ENCODE measurements at regions not wholly inside any gene's neighbourhood (a gene's known extent, or its start where the extent isn't known, plus 50 kb on each side); places are given as distances from the start of the nearest gene placed in this dataset.
"Not testable (repeated sequence)": the region's sequence is repeated elsewhere in the genome, so short reads cannot be mapped to it uniquely, and the experiment has no call there.

DNA sequence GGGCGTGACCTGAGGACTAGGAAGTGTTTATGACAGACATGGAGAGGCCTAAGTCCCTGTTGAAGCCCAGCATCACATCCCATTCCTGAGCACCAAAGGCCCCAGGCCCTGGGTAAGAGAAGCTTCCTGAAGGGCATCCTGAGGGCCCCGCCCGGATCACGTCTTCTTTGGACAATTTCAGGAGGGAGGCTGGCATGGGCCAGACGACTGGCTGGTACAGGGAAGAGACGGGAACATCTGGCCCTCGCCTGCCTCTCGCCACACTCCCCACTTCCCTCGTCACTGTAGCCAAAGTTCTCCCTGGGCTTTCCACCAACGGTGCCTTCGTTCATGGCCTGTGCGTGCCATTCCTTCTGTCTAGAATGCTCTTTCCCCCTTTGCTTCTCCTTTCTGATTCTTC, 128.1 kb downstream of the LRRC37A3 start:
- not testable (repeated sequence) for H3K9me3 Mint-ChIP-seq (ENCODE audit: low read depth); H3K27ac Mint-ChIP-seq (ENCODE audit: unreplicated experiment); H3K36me3 Mint-ChIP-seq (ENCODE audit: low read depth); H3K4me3 Mint-ChIP-seq (ENCODE audit: unreplicated experiment); DNase-seq (ENCODE audit: low spot score); H3K27me3 Mint-ChIP-seq (ENCODE audit: low read depth)
- peaks cover 10% of the 10 kb centered on the region for H3K4me1 Mint-ChIP-seq (ENCODE audit: low read depth)

DNA sequence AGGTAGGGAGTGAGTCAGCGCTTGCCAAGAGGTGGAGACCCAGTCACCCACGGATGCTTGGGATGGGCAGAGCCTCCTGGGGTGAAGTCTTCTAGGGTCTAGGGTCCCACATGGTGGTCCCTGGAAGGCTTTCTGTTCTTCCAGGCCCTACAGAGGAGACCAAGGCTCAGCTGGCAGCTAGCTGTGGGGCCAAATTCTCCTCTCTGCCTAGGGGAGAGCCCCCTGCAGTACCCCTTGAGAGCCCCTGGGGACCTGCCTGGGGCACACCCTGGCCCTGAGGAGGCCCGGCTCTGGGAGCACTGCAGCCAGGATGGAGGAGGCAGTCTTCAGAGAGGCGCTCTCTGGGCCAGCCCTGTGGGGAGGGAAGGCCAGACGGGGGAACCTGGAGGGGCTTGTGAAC, 128.6 kb upstream of the SMURF2 start:
- H3K4me1 Mint-ChIP-seq (ENCODE audit: low read depth): peaks cover 10% of the 10 kb centered on the region
- not testable (repeated sequence) for H3K4me3 Mint-ChIP-seq (ENCODE audit: unreplicated experiment); H3K27ac Mint-ChIP-seq (ENCODE audit: unreplicated experiment); DNase-seq (ENCODE audit: low spot score); H3K36me3 Mint-ChIP-seq (ENCODE audit: low read depth); H3K27me3 Mint-ChIP-seq (ENCODE audit: low read depth); H3K9me3 Mint-ChIP-seq (ENCODE audit: low read depth)

DNA sequence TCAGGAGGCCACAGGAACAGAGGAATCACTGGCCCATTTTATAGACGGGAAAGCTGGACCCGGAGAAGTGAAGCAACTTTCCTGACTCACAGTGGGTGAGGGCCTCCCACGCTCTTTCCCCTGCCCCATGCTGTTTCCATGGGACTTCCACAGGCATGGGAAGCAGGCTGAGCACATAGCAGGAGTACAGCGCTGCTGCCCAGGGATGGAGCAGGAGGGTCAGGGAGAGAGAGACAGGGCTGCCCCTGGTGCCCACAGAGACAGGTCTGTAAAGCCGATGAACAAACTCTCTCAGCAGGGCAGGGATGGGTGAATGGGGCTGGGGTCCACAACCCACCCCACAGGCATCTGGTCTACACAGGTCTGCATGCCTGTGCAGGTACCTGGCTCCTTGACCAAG, 128.1 kb upstream of the SMURF2 start:
- not testable (repeated sequence) for H3K36me3 Mint-ChIP-seq (ENCODE audit: low read depth); H3K4me3 Mint-ChIP-seq (ENCODE audit: unreplicated experiment); H3K27me3 Mint-ChIP-seq (ENCODE audit: low read depth); DNase-seq (ENCODE audit: low spot score); H3K9me3 Mint-ChIP-seq (ENCODE audit: low read depth); H3K27ac Mint-ChIP-seq (ENCODE audit: unreplicated experiment)
- peaks cover 10% of the 10 kb centered on the region for H3K4me1 Mint-ChIP-seq (ENCODE audit: low read depth)

DNA sequence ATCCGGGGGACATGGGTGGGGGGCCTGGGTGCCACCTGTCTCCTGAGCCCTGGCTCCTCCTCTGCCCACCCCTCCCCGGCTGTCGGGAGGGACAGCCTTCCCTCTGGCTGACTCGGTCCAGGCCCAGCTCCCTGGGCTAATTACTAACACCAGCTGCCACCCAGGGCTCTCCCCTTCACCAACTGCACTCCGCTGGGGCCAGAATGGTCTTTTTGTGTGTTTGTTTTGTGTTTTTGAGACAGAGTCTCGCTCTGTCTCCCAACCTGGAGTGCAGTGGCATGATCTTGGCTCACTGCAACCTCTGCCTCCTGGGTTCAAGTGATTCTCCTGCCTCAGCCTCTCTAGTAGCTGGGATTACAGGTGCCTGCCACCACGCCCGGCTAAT, 126.9 kb upstream of the SMURF2 start:
- DNase-seq (ENCODE audit: low spot score); H3K27ac Mint-ChIP-seq (ENCODE audit: unreplicated experiment): not testable (repeated sequence)

DNA sequence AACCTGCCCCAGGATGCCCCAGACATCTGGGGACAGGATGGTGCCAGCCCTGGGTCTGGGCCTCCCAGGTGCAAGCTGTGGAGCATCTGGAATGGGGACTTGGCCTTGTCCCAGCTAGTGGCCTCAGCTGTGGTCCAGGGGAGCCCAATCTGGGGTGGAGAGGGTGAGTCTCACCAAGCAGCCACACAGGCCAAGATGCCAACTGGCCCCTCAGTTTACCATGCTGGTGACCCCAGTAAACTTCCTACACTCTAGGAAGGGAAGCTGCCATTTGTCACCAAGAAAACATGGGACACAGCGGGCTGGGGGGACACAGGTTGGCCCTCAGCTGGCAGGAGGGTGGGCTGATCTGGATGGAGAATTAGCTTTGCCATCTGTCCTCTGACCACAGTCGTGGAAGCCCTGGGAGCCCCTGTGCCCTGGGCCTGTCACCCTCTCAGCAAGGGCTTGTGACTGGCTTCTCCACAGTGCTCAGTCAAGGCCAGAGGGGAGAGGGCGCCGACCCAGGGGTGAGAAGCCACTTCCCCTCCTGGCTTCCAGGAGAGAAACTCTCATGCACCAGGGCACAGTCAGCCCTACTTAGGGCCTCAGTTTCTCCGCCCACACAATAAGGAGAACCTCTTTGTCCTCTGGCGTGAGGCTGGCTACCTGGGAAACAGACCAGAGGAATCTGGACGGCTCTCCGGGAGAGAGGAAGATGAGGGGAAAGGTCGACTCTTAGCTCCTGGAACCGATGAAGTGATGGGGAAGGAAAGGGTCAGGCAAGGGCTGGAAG, 126.4 kb upstream of the SMURF2 start:
- no peak overlapping the region for H3K4me3 Mint-ChIP-seq (ENCODE audit: unreplicated experiment)
- H3K4me1 Mint-ChIP-seq (ENCODE audit: low read depth): peaks cover 7% of the 10 kb centered on the region
- peak; percentile 47 for DNase-seq (ENCODE audit: low spot score)
- no peaks in the 10 kb centered on the region for H3K27me3 Mint-ChIP-seq (ENCODE audit: low read depth)
- no peak overlapping the region for H3K27ac Mint-ChIP-seq (ENCODE audit: unreplicated experiment)
- TF ChIP-seq, protein P1, sequence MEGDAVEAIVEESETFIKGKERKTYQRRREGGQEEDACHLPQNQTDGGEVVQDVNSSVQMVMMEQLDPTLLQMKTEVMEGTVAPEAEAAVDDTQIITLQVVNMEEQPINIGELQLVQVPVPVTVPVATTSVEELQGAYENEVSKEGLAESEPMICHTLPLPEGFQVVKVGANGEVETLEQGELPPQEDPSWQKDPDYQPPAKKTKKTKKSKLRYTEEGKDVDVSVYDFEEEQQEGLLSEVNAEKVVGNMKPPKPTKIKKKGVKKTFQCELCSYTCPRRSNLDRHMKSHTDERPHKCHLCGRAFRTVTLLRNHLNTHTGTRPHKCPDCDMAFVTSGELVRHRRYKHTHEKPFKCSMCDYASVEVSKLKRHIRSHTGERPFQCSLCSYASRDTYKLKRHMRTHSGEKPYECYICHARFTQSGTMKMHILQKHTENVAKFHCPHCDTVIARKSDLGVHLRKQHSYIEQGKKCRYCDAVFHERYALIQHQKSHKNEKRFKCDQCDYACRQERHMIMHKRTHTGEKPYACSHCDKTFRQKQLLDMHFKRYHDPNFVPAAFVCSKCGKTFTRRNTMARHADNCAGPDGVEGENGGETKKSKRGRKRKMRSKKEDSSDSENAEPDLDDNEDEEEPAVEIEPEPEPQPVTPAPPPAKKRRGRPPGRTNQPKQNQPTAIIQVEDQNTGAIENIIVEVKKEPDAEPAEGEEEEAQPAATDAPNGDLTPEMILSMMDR (IDR thresholded peaks at IDR 0.05): no peak
- H3K36me3 Mint-ChIP-seq (ENCODE audit: low read depth): peaks cover 9% of the 10 kb centered on the region
- no peaks in the 10 kb centered on the region for H3K9me3 Mint-ChIP-seq (ENCODE audit: low read depth)

More for the DNA sequence above, 126.9 kb upstream of the SMURF2 start:
- H3K36me3 Mint-ChIP-seq (ENCODE audit: low read depth); H3K4me1 Mint-ChIP-seq (ENCODE audit: low read depth); H3K27me3 Mint-ChIP-seq (ENCODE audit: low read depth); H3K4me3 Mint-ChIP-seq (ENCODE audit: unreplicated experiment); H3K9me3 Mint-ChIP-seq (ENCODE audit: low read depth): not testable (repeated sequence)

DNA sequence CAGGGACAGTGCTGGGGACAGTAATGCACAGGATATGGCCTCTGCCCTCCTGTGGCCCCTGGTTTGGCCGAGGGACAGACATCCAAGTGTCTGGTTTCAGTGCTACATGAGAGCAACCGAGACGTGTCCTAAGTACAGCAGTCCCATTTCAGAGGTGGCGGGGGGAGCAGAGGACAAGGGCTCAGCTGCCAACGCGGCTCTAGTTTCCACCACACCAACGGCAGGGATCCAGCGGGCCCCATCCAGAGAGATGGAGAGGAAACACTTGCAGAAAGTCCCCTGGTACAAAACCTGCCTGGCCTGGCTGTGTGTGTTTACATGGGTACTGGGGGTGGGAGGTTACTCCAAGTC, 125.8 kb upstream of the SMURF2 start:
- H3K4me1 Mint-ChIP-seq (ENCODE audit: low read depth): peaks cover 3% of the 10 kb centered on the region
- no peaks in the 10 kb centered on the region for H3K9me3 Mint-ChIP-seq (ENCODE audit: low read depth)
- no peak for DNase-seq (ENCODE audit: low spot score)
- no peaks in the 10 kb centered on the region for H3K27me3 Mint-ChIP-seq (ENCODE audit: low read depth)
- TF ChIP-seq, protein P1 (IDR thresholded peaks at IDR 0.05): no peak
- no peak overlapping the region for H3K27ac Mint-ChIP-seq (ENCODE audit: unreplicated experiment)
- no peak overlapping the region for H3K4me3 Mint-ChIP-seq (ENCODE audit: unreplicated experiment)
- peaks cover 9% of the 10 kb centered on the region for H3K36me3 Mint-ChIP-seq (ENCODE audit: low read depth)

DNA sequence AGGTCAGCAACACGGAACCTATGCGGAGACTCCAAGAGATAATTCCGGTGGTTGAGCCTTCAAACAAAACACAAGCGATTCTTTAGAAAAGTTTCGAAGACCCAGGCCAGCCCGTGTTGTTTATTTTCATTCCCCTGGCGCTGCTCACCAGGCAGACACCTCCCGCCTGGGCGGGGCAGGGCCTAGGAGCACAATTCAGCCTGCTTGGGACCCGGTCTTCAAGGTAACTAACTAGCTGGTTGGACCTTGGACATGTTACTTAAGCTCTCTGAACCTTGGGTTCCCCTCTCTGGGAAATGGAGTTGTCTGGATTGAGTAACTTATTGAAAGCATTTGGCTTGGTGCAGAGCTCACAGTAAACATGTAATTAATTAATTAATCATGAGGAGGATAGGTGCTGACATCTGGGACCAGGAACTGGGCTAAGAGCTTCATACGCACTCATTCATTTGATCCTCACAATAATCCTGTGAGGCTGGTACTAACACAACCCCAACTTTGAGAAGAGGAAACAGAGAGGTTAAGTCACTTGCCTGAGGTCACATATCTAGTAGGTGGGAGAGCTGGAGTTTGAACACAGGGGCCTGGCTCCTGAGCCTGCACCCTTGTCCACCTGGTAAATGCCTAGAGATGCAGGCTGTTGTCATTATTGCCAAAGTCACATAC, 125.3 kb upstream of the SMURF2 start:
- no peak for DNase-seq (ENCODE audit: low spot score)
- H3K27ac Mint-ChIP-seq (ENCODE audit: unreplicated experiment): no peak overlapping the region
- H3K4me1 Mint-ChIP-seq (ENCODE audit: low read depth): peaks cover under 1% of the 10 kb centered on the region
- peaks cover 9% of the 10 kb centered on the region for H3K36me3 Mint-ChIP-seq (ENCODE audit: low read depth)
- no peaks in the 10 kb centered on the region for H3K27me3 Mint-ChIP-seq (ENCODE audit: low read depth)
- TF ChIP-seq, protein P1 (IDR thresholded peaks at IDR 0.05): no peak
- H3K9me3 Mint-ChIP-seq (ENCODE audit: low read depth): no peaks in the 10 kb centered on the region
- H3K4me3 Mint-ChIP-seq (ENCODE audit: unreplicated experiment): no peak overlapping the region
